ENCODE measurements at regions not wholly inside any gene's neighbourhood (a gene's known extent, or its start where the extent isn't known, plus 50 kb on each side); places are given as distances from the start of the nearest gene placed in this dataset.

DNA sequence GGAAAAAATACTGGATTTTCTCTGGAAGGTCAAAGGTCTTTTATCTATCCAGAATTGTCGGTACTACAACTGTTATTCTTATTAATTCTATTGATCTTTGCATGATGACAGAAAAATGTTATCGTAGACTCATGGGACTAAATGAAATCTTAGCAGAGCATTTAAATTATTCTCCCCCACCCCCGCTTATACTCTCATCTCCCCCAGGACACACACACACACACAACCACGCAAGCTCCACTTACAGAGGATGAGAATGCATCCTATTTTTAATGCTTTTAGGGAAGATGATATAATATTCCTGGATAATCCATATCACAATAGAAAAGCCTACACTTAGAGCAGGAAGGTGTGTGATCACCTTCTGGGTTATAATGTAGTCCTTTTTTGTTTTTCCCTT lies 91.9 kb upstream of the STARD13 start:
- TF ChIP-seq, protein P1, sequence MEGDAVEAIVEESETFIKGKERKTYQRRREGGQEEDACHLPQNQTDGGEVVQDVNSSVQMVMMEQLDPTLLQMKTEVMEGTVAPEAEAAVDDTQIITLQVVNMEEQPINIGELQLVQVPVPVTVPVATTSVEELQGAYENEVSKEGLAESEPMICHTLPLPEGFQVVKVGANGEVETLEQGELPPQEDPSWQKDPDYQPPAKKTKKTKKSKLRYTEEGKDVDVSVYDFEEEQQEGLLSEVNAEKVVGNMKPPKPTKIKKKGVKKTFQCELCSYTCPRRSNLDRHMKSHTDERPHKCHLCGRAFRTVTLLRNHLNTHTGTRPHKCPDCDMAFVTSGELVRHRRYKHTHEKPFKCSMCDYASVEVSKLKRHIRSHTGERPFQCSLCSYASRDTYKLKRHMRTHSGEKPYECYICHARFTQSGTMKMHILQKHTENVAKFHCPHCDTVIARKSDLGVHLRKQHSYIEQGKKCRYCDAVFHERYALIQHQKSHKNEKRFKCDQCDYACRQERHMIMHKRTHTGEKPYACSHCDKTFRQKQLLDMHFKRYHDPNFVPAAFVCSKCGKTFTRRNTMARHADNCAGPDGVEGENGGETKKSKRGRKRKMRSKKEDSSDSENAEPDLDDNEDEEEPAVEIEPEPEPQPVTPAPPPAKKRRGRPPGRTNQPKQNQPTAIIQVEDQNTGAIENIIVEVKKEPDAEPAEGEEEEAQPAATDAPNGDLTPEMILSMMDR (IDR thresholded peaks at IDR 0.05; ENCODE audit: low read depth, low read length): no peak
- no peak for DNase-seq (ENCODE audit: low read depth, low spot score)
- no peak overlapping the region for H3K4me3 ChIP-seq (ENCODE audit: low read depth, low read length)
- in situ Hi-C loops (cut with HindIII; ENCODE audit: low sequenced_read_pairs): no loop called here

DNA sequence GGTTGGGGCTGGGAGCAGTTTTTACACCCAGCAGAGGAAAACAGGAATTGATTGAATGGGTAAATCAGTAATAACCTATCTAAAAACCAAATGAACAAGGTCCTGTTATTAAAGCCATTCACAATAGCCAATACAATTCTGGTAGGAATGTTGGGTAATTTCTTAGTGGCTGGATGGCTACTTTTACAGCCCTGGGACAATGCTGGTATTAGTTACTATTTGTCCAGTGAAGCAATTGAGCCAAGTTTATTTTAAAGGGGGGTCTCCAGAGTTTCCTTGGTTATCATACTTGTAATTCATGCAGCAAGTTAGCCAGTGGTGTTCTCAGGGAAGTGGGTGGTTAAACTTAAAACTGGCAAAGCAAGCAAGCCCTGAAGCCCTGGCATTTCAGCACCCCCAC lies 92.3 kb upstream of the STARD13 start:
- no peak overlapping the region for H3K4me3 ChIP-seq (ENCODE audit: low read depth, low read length)
- TF ChIP-seq, protein P1 (IDR thresholded peaks at IDR 0.05; ENCODE audit: low read depth, low read length): no peak
- no peak for DNase-seq (ENCODE audit: low read depth, low spot score)
- in situ Hi-C loops (cut with HindIII; ENCODE audit: low sequenced_read_pairs): no loop called here

DNA sequence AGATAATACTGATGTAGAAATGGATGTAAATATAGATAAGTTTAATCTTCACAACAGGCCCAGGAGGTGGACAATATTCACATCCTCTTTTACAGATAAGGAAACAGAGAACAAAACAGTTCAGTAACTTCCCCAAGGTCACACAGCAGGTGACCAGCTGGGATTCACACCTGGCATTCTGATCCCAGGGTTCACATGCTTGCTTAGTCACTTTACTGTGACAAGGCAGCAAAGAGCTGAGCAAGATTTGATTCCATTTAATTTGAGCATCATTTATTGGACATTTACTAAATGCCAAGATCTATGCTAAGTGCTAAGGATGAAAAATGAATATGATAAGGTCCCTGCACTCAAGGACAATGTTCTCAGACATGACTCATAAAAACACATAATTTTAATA lies 94.1 kb upstream of the STARD13 start:
- in situ Hi-C loops (cut with HindIII; ENCODE audit: low sequenced_read_pairs): no loop called here
- H3K4me3 ChIP-seq (ENCODE audit: low read depth, low read length): no peak overlapping the region
- no peak for DNase-seq (ENCODE audit: low read depth, low spot score)
- TF ChIP-seq, protein P1 (IDR thresholded peaks at IDR 0.05; ENCODE audit: low read depth, low read length): no peak

DNA sequence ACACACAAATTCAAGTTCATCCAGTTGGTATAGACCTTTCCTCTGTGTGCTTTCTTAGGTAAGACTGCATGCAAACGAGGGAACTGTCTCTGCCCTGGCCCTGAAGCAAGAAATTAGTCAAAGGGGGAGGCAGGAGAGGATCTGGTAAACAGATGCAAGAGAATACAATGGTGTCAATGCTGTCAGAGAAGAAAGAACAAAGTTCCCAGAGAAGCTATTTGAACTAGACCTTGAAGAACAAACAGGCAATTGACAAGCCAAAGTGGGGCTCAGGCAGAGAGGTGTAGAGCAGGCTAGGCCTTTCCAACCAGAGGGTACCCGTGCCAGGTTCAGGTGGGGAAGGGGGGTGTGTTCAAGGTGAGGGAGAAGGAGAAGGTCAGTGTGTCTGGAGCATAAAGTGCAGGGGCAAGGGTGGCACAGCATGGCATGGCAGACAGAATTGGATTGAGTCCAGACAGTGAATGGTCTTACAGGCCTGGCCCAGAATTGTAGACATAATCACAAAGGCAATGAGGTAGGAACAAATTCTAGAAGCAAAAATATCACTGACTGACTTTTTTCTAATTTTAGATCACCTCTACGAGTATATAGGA lies 95.0 kb upstream of the STARD13 start:
- H3K4me3 ChIP-seq (ENCODE audit: low read depth, low read length): no peak overlapping the region
- TF ChIP-seq, protein P1 (IDR thresholded peaks at IDR 0.05; ENCODE audit: low read depth, low read length): no peak
- in situ Hi-C loops (cut with HindIII; ENCODE audit: low sequenced_read_pairs): no loop called here
- DNase-seq (ENCODE audit: low read depth, low spot score): no peak

DNA sequence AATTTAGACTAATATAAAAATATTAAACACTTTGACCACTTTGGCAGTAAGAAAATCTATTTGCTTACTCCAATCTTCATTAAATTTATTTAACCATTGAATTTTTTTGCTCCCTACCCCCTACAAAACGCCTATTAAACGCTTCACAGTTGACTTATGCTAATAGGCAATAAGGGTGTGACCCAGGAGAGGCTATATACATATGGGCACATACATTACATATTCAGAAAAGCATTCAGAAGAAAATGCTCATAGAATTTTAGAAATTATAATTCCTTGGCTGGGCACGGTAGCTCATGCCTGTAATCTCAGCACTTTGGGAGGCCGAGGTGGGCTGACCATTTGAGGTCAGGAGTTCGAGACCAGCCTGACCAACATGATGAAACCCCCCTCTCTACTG lies 95.6 kb upstream of the STARD13 start:
- no peak for DNase-seq (ENCODE audit: low read depth, low spot score)
- in situ Hi-C loops (cut with HindIII; ENCODE audit: low sequenced_read_pairs): no loop called here
- H3K4me3 ChIP-seq (ENCODE audit: low read depth, low read length): no peak overlapping the region
- TF ChIP-seq, protein P1 (IDR thresholded peaks at IDR 0.05; ENCODE audit: low read depth, low read length): no peak

DNA sequence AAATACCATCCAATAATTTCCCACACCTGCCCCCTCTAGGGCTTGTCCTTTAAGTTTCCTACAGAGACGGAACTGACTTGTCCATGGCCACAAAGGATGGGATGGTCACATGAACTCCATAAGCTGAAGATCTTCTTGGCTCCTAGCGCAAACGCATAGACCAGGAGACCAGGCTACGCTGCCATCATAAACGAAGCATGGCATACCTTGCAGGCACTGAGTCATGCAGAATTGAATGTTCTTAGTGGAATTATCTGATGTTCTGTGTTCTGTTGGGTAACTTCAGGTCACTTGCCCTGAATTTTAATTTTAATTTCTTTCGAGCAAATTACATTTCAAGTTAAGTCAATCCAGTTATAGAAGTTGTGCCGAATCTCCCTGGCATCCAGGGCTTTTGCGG lies 96.4 kb upstream of the STARD13 start:
- TF ChIP-seq, protein P1 (IDR thresholded peaks at IDR 0.05; ENCODE audit: low read depth, low read length): no peak
- DNase-seq (ENCODE audit: low read depth, low spot score): no peak
- in situ Hi-C loops (cut with HindIII; ENCODE audit: low sequenced_read_pairs): no loop called here
- H3K4me3 ChIP-seq (ENCODE audit: low read depth, low read length): no peak overlapping the region

Measured in astrocyte of the spinal cord (primary cell).